HCT116 (cell line): ENCODE measurements at regions not wholly inside any gene's neighbourhood (a gene's known extent, or its start where the extent isn't known, plus 50 kb on each side); places are given as distances from the start of the nearest gene placed in this dataset.

Experiments used
- ATAC-seq: fragments of 200-7000 bp; cut with Tn5 transposase; 2 replicates; pipeline ENCODE4 v1.9.1; 2020; ENCODE audit warnings: mild to moderate bottlenecking, moderate library complexity
- BruUV-seq: library from RNA; stranded (reverse); fragments of 400-500 nt; replicated peaks from 2 replicates; lab custom pipeline; 2021; lab: Mats Ljungman, UMichigan
- CTCF ChIA-PET: fragments of 300-600 bp; sonication (Branson Sonifier 250); formaldehyde crosslinking; loops from one replicate; lab custom pipeline; 2021; ENCODE audit warnings: antibody characterized with exemption; lab: Charles Lee
- POLR2A ChIA-PET: fragments of 300-600, 350-600 bp; sonication (Branson Sonifier 250); formaldehyde crosslinking; loops from one replicate; lab custom pipeline; 2021; ENCODE audit warnings: antibody characterized with exemption; lab: Charles Lee
- RAD21 ChIA-PET, 2 experiments: fragments of 300-600 bp; sonication (Branson Sonifier 250); formaldehyde crosslinking; loops; one replicate each; lab custom pipeline; 2023; ENCODE audit warnings: low total read pairs in 2 of 2; ENCODE audit not compliant: uncharacterized antibody in 2 of 2, unreplicated experiment in 2 of 2, low non-redundant PET in 1 of 2; lab: Charles Lee
- DNase-seq: peaks from one replicate; pipeline ENCODE4 v3.0.0-alpha.2; 2010; ENCODE audit warnings: low read depth, low spot score
- H2AFZ ChIP-seq: fragments of 200-600 bp; shearing (Covaris generic), sonication (generic); 2 replicates; pipeline ENCODE4 v1.6.1; 2017; ENCODE audit warnings: low read depth, mixed run types, mixed read lengths, antibody characterized with exemption, low read length; ENCODE audit not compliant: poor library complexity, severe bottlenecking
- H3K27ac ChIP-seq: 2 replicates; pipeline ENCODE4 v1.5.1; 2012; ENCODE audit warnings: low read depth, low read length
- H3K27me3 ChIP-seq: fragments of 200-600 bp; sonication (generic); 2 replicates; pipeline ENCODE4 v1.6.1; 2016; ENCODE audit warnings: mixed run types, low read length, mixed read lengths; ENCODE audit not compliant: insufficient read depth
- H3K36me3 ChIP-seq, 2 experiments: fragments of 200-500 bp in 1 of 2; fragments of 200-600 bp in 1 of 2; sonication (Bioruptor generic) in 1 of 2; sonication (generic) in 1 of 2; 2 replicates each; pipeline versions ENCODE4 v1.5.1 to v1.6.1; 2014 to 2016; ENCODE audit warnings: low read length in 2 of 2, inconsistent platforms in 1 of 2, mixed read lengths in 1 of 2, mixed run types in 1 of 2; ENCODE audit not compliant: insufficient read depth in 2 of 2, control insufficient read depth in 1 of 2
- H3K4me1 ChIP-seq, 2 experiments: fragments of 200-600 bp in 1 of 2; sonication (generic) in 1 of 2; 2 replicates each; pipeline versions ENCODE4 v1.5.1 to v1.6.1; 2012 to 2017; ENCODE audit warnings: low read length in 2 of 2, inconsistent platforms in 1 of 2, mild to moderate bottlenecking in 1 of 2, mixed read lengths in 1 of 2, mixed run types in 1 of 2, moderate library complexity in 1 of 2; ENCODE audit not compliant: insufficient read depth in 2 of 2, control insufficient read depth in 1 of 2
- H3K4me2 ChIP-seq: fragments of 200-600 bp; sonication (generic); 2 replicates; pipeline ENCODE4 v1.6.1; 2017; ENCODE audit warnings: mixed run types, low read length, mixed read lengths
- H3K4me3 ChIP-seq, 2 experiments: fragments of 200-600 bp in 1 of 2; sonication (generic) in 1 of 2; replicated peaks in 1 of 2; 2 replicates each; pipeline ENCODE4 v1.5.1; 2011 to 2016; ENCODE audit warnings: low read length in 2 of 2, control low read depth in 1 of 2, low read depth in 1 of 2, mild to moderate bottlenecking in 1 of 2, mixed read lengths in 1 of 2, mixed run types in 1 of 2
- H3K79me2 ChIP-seq: fragments of 200-600 bp; sonication (generic); 2 replicates; pipeline ENCODE4 v1.6.1; 2017; ENCODE audit warnings: mild to moderate bottlenecking, mixed run types, low read length, moderate library complexity, mixed read lengths; ENCODE audit not compliant: insufficient read depth
- H3K9ac ChIP-seq: fragments of 200-600 bp; sonication (generic); 2 replicates; pipeline ENCODE4 v1.6.1; 2016; ENCODE audit warnings: low read length, mixed read lengths
- H3K9me2 ChIP-seq: fragments of 200-600 bp; sonication (generic), shearing (Covaris generic); 2 replicates; pipeline ENCODE4 v1.6.1; 2017; ENCODE audit warnings: mixed run types, mild to moderate bottlenecking, moderate library complexity; ENCODE audit not compliant: insufficient read depth
- H3K9me3 ChIP-seq, 2 experiments: fragments of 200-500 bp in 1 of 2; fragments of 200-600 bp in 1 of 2; sonication (Bioruptor generic) in 1 of 2; sonication (generic) in 1 of 2; 2 replicates each; pipeline ENCODE4 v1.6.1; 2014 to 2017; ENCODE audit warnings: low read length in 2 of 2, mixed read lengths in 2 of 2, inconsistent platforms in 1 of 2, low read depth in 1 of 2, mild to moderate bottlenecking in 1 of 2, mixed run types in 1 of 2, moderate library complexity in 1 of 2; ENCODE audit not compliant: control insufficient read depth in 1 of 2, insufficient read depth in 1 of 2
- H4K20me1 ChIP-seq: fragments of 200-600 bp; sonication (generic), shearing (Covaris generic); 2 replicates; pipeline ENCODE4 v1.6.1; 2017; ENCODE audit warnings: mixed run types, mild to moderate bottlenecking, moderate library complexity; ENCODE audit not compliant: insufficient read depth
- ATF3 ChIP-seq: IDR thresholded peaks from 2 replicates; pipeline ENCODE4 v1.6.1; 2012
- CBX3 ChIP-seq: IDR thresholded peaks from 2 replicates; pipeline ENCODE4 v1.6.1; 2012; ENCODE audit warnings: low read depth
- EZH2phosphoT487 ChIP-seq: fragments of 200-600 bp; IDR thresholded peaks from 2 replicates; pipeline ENCODE4 v1.6.1; 2018; ENCODE audit warnings: antibody characterized with exemption, borderline replicate concordance
- RAD21 ChIP-seq: IDR thresholded peaks from 2 replicates; pipeline ENCODE4 v1.6.1; 2012; ENCODE audit warnings: low read depth, mild to moderate bottlenecking
- SP1 ChIP-seq: IDR thresholded peaks from 2 replicates; pipeline ENCODE4 v1.6.1; 2012; ENCODE audit warnings: low read depth
- SRF ChIP-seq: IDR thresholded peaks from 2 replicates; pipeline ENCODE4 v1.6.1; 2012; ENCODE audit warnings: low read depth
- TCF7L2 ChIP-seq: IDR thresholded peaks from 2 replicates; pipeline ENCODE4 v1.7.0; 2011; ENCODE audit warnings: borderline replicate concordance, inconsistent platforms; ENCODE audit not compliant: insufficient read depth, insufficient read length; ENCODE audit errors: extremely low read depth
- YY1 ChIP-seq: IDR thresholded peaks from 2 replicates; pipeline ENCODE4 v1.6.1; 2011; ENCODE audit warnings: low read length, low read depth, moderate library complexity, mild to moderate bottlenecking; ENCODE audit not compliant: insufficient replicate concordance; ENCODE audit errors: extremely low read depth
- intact Hi-C: fragments of 100-400 bp; cut with micrococcal nuclease; formaldehyde crosslinking; loops from 2 replicates; pipeline ENCODE4 v1.10.0; 2022
- TF ChIP-seq, protein P1 (sequence below): IDR thresholded peaks from 2 replicates; pipeline ENCODE4 v1.6.1; 2012; ENCODE audit warnings: low read depth
- TF ChIP-seq, protein P2 (sequence below): IDR thresholded peaks from 2 replicates; pipeline ENCODE4 v1.6.1; 2011; ENCODE audit warnings: mild to moderate bottlenecking, low read length, moderate library complexity; ENCODE audit not compliant: insufficient replicate concordance; ENCODE audit errors: extremely low read depth

- TF ChIP-seq, protein P1, sequence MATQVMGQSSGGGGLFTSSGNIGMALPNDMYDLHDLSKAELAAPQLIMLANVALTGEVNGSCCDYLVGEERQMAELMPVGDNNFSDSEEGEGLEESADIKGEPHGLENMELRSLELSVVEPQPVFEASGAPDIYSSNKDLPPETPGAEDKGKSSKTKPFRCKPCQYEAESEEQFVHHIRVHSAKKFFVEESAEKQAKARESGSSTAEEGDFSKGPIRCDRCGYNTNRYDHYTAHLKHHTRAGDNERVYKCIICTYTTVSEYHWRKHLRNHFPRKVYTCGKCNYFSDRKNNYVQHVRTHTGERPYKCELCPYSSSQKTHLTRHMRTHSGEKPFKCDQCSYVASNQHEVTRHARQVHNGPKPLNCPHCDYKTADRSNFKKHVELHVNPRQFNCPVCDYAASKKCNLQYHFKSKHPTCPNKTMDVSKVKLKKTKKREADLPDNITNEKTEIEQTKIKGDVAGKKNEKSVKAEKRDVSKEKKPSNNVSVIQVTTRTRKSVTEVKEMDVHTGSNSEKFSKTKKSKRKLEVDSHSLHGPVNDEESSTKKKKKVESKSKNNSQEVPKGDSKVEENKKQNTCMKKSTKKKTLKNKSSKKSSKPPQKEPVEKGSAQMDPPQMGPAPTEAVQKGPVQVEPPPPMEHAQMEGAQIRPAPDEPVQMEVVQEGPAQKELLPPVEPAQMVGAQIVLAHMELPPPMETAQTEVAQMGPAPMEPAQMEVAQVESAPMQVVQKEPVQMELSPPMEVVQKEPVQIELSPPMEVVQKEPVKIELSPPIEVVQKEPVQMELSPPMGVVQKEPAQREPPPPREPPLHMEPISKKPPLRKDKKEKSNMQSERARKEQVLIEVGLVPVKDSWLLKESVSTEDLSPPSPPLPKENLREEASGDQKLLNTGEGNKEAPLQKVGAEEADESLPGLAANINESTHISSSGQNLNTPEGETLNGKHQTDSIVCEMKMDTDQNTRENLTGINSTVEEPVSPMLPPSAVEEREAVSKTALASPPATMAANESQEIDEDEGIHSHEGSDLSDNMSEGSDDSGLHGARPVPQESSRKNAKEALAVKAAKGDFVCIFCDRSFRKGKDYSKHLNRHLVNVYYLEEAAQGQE, result no peak
- TF ChIP-seq, protein P2, sequence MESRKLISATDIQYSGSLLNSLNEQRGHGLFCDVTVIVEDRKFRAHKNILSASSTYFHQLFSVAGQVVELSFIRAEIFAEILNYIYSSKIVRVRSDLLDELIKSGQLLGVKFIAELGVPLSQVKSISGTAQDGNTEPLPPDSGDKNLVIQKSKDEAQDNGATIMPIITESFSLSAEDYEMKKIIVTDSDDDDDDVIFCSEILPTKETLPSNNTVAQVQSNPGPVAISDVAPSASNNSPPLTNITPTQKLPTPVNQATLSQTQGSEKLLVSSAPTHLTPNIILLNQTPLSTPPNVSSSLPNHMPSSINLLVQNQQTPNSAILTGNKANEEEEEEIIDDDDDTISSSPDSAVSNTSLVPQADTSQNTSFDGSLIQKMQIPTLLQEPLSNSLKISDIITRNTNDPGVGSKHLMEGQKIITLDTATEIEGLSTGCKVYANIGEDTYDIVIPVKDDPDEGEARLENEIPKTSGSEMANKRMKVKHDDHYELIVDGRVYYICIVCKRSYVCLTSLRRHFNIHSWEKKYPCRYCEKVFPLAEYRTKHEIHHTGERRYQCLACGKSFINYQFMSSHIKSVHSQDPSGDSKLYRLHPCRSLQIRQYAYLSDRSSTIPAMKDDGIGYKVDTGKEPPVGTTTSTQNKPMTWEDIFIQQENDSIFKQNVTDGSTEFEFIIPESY, result no peak
- TF ChIP-seq CBX3, result no peak
- TF ChIP-seq SRF, result no peak
- no peak for TF ChIP-seq RAD21
- no peak for TF ChIP-seq EZH2phosphoT487
- TF ChIP-seq ATF3, result no peak
- TF ChIP-seq TCF7L2, result no peak
These were observed 64.1 kb downstream of the BARX1 start (continued) for GRCh38 chr9:93891050-93891449.

- intact Hi-C loops, result no loop called here
- H3K79me2 ChIP-seq, result no peaks in the 10 kb centered on the region
- H2AFZ ChIP-seq, result no peak overlapping the region
- no peak overlapping the region for H3K9ac ChIP-seq
- H3K27ac ChIP-seq, result no peak overlapping the region
- no peaks in the 10 kb centered on the region for H3K36me3 ChIP-seq
- ChIA-PET CTCF (interaction anchor here (0.6 kb wide), 1 partner anchor 28 kb away, joined by 8 read pairs; no protein-coding TSS in a partner anchor), POLR2A (no interaction called here)
- H3K27me3 ChIP-seq, result no peaks in the 10 kb centered on the region
- H3K4me3 ChIP-seq, result no peak overlapping the region
- no peaks in the 10 kb centered on the region for H4K20me1 ChIP-seq
- H3K4me1 ChIP-seq, result no peaks in the 10 kb centered on the region
- peaks cover 9 to 12% of the 10 kb centered on the region in 2 experiments; a peak in 3 of 4 replicates for H3K9me3 ChIP-seq
- no peak overlapping the region for H3K4me2 ChIP-seq
- BruUV-seq, result no TSS peak
- no peaks in the 10 kb centered on the region for H3K9me2 ChIP-seq
- ATAC-seq (no peak), DNase-seq (no peak)
- TF ChIP-seq YY1 (no peak), CBX3 (no peak), SP1 (no peak)
- TF ChIP-seq, all 23 proteins: peak for 0
- RAD21 ChIA-PET, result no interaction called here
These were observed 64.7 kb downstream of the BARX1 start for GRCh38 chr9:93890436-93890935.
